GM21723 (cell line): ENCODE measurements at regions not wholly inside any gene's neighbourhood (a gene's known extent, or its start where the extent isn't known, plus 50 kb on each side); places are given as distances from the start of the nearest gene placed in this dataset.
"Not testable (repeated sequence)": the region's sequence is repeated elsewhere in the genome, so short reads cannot be mapped to it uniquely, and the experiment has no call there.

Experiments
- ATAC-seq: cut with Tn5 transposase; IDR thresholded peaks from one replicate; pipeline ENCODE4 v1.9.1; 2021; ENCODE audit warnings: mild to moderate bottlenecking, moderate library complexity; ENCODE audit not compliant: unreplicated experiment

GRCh38 chr12:63415357-63415756, 252.9 kb downstream of the DPY19L2 start:
- ATAC-seq = no peak

- ATAC-seq = no peak
These were observed 258.1 kb downstream of the DPY19L2 start for GRCh38 chr12:63410197-63410596.

GRCh38 chr12:63406781-63407180, 255.8 kb upstream of the AVPR1A start:
- no peak for ATAC-seq

GRCh38 chr12:63404611-63405010, 253.6 kb upstream of the AVPR1A start:
- ATAC-seq = no peak

GRCh38 chr12:63403256-63403655, 252.3 kb upstream of the AVPR1A start:
- ATAC-seq = no peak

GRCh38 chr12:63400718-63401117, 249.7 kb upstream of the AVPR1A start:
- no peak for ATAC-seq

GRCh38 chr12:63400318-63400717, 249.3 kb upstream of the AVPR1A start:
- ATAC-seq = no peak

GRCh38 chr12:63397807-63398206, 246.8 kb upstream of the AVPR1A start:
- no peak for ATAC-seq

GRCh38 chr12:63396135-63396534, 245.1 kb upstream of the AVPR1A start:
- no peak for ATAC-seq

GRCh38 chr12:63394983-63395382, 244.0 kb upstream of the AVPR1A start:
- no peak for ATAC-seq

- no peak for ATAC-seq
These were observed 243.3 kb upstream of the AVPR1A start for GRCh38 chr12:63394349-63394748.

GRCh38 chr12:63389211-63389610, 238.2 kb upstream of the AVPR1A start:
- no peak for ATAC-seq

- ATAC-seq = no peak
These were observed 236.8 kb upstream of the AVPR1A start for GRCh38 chr12:63387771-63388170.

GRCh38 chr12:63382930-63383329, 231.9 kb upstream of the AVPR1A start:
- no peak for ATAC-seq

- ATAC-seq = no peak
These were observed 211.8 kb upstream of the AVPR1A start for GRCh38 chr12:63362791-63363190.

GRCh38 chr12:63362166-63362565, 211.2 kb upstream of the AVPR1A start:
- no peak for ATAC-seq

GRCh38 chr12:63354969-63355368, 204.0 kb upstream of the AVPR1A start:
- ATAC-seq = no peak

- ATAC-seq = no peak
These were observed 202.6 kb upstream of the AVPR1A start for GRCh38 chr12:63353559-63353958.

GRCh38 chr12:63351370-63351769, 200.4 kb upstream of the AVPR1A start:
- no peak for ATAC-seq

- ATAC-seq = no peak
These were observed 197.6 kb upstream of the AVPR1A start for GRCh38 chr12:63348556-63348955.

- ATAC-seq = not testable (repeated sequence)
These were observed 186.2 kb upstream of the AVPR1A start for GRCh38 chr12:63337158-63337557.

- no peak for ATAC-seq
These were observed 175.3 kb upstream of the AVPR1A start for GRCh38 chr12:63326260-63326659.

GRCh38 chr12:63325757-63326156, 174.8 kb upstream of the AVPR1A start:
- ATAC-seq = no peak

- no peak for ATAC-seq
These were observed 172.9 kb upstream of the AVPR1A start for GRCh38 chr12:63323942-63324341.
